Activated CD8-positive, alpha-beta memory T cell treated with anti-CD3 and anti-CD28 coated beads, Interleukin-2, amount 10 ng/mL, durations not matched to agents 7 days and 5 days (primary cell): ENCODE measurements at regions not wholly inside any gene's neighbourhood (a gene's known extent, or its start where the extent isn't known, plus 50 kb on each side); places are given as distances from the start of the nearest gene placed in this dataset.

ENCODE experiments used
- ATAC-seq: fragments of 150-1000 bp; cut with Tn5 transposase; one replicate; pipeline ENCODE4 v1.10.0; 2021; ENCODE audit warnings: moderate library complexity
- CTCF ChIA-PET: fragments of 350-600 bp; sonication (Branson Sonifier 250); formaldehyde crosslinking; loops from one replicate; lab custom pipeline; 2021; ENCODE audit warnings: antibody characterized with exemption; lab: Charles Lee
- DNase-seq: peaks from one replicate; pipeline ENCODE4 v3.0.0-alpha.2; 2020
- H3K27ac Mint-ChIP-seq: one replicate; pipeline ENCODE4 v1.8.0; 2021; ENCODE audit warnings: mild to moderate bottlenecking, mixed read lengths
- H3K27me3 Mint-ChIP-seq: one replicate; pipeline ENCODE4 v1.8.0; 2021; ENCODE audit warnings: mixed read lengths
- H3K36me3 Mint-ChIP-seq: one replicate; pipeline ENCODE4 v1.8.0; 2021; ENCODE audit warnings: mild to moderate bottlenecking, mixed read lengths
- H3K4me1 Mint-ChIP-seq: one replicate; pipeline ENCODE4 v1.8.0; 2021; ENCODE audit warnings: mixed read lengths
- H3K4me3 Mint-ChIP-seq: one replicate; pipeline ENCODE4 v1.8.0; 2021; ENCODE audit warnings: mild to moderate bottlenecking, moderate library complexity, mixed read lengths
- H3K9me3 Mint-ChIP-seq: one replicate; pipeline ENCODE4 v1.8.0; 2022; ENCODE audit warnings: low read depth, mixed read lengths

GRCh38 chr1:184212649-184213314 lies 161.3 kb downstream of the TSEN15 start:
- CTCF ChIA-PET, result interaction anchor here (0.8 to 1.3 kb wide), 2 partner anchors 9 to 136 kb away, joined by 3 read pairs; no protein-coding TSS in a partner anchor
- no peak overlapping the region for H3K4me3 Mint-ChIP-seq
- H3K4me1 Mint-ChIP-seq, result no peaks in the 10 kb centered on the region
- peaks cover 14% of the 10 kb centered on the region for H3K27me3 Mint-ChIP-seq
- H3K36me3 Mint-ChIP-seq, result no peaks in the 10 kb centered on the region
- H3K9me3 Mint-ChIP-seq, result no peaks in the 10 kb centered on the region
- no peak for ATAC-seq
- no peak for DNase-seq
- no peak overlapping the region for H3K27ac Mint-ChIP-seq

- H3K27me3 Mint-ChIP-seq, result peaks cover 8% of the 10 kb centered on the region
- DNase-seq, result no peak
- no peak overlapping the region for H3K4me3 Mint-ChIP-seq
- no peak overlapping the region for H3K27ac Mint-ChIP-seq
- ATAC-seq, result no peak
- no peaks in the 10 kb centered on the region for H3K9me3 Mint-ChIP-seq
- no peaks in the 10 kb centered on the region for H3K36me3 Mint-ChIP-seq
- H3K4me1 Mint-ChIP-seq, result no peaks in the 10 kb centered on the region
- CTCF ChIA-PET, result no interaction called here
Measured at GRCh38 chr1:184214128-184214527, 162.6 kb downstream of the TSEN15 start.

GRCh38 chr1:184215274-184215925 lies 163.9 kb downstream of the TSEN15 start:
- no peaks in the 10 kb centered on the region for H3K9me3 Mint-ChIP-seq
- no peaks in the 10 kb centered on the region for H3K36me3 Mint-ChIP-seq
- H3K27me3 Mint-ChIP-seq, result peaks cover 8% of the 10 kb centered on the region
- DNase-seq, result no peak
- no peaks in the 10 kb centered on the region for H3K4me1 Mint-ChIP-seq
- no peak for ATAC-seq
- CTCF ChIA-PET, result interaction anchor here (1.3 kb wide), 1 partner anchor 19 kb away, joined by 4 read pairs; no protein-coding TSS in a partner anchor
- no peak overlapping the region for H3K4me3 Mint-ChIP-seq
- no peak overlapping the region for H3K27ac Mint-ChIP-seq

GRCh38 chr1:184218458-184219075 lies 167.0 kb downstream of the TSEN15 start:
- no peaks in the 10 kb centered on the region for H3K36me3 Mint-ChIP-seq
- DNase-seq, result no peak
- no peak overlapping the region for H3K27ac Mint-ChIP-seq
- no peak for ATAC-seq
- no peaks in the 10 kb centered on the region for H3K4me1 Mint-ChIP-seq
- H3K27me3 Mint-ChIP-seq, result peaks cover 8% of the 10 kb centered on the region
- H3K4me3 Mint-ChIP-seq, result no peak overlapping the region
- H3K9me3 Mint-ChIP-seq, result no peaks in the 10 kb centered on the region
- CTCF ChIA-PET, result no interaction called here

- Mint-ChIP-seq H3K27ac (no peak overlapping the region), H3K36me3 (no peaks in the 10 kb centered on the region), H3K27me3 (peaks cover 8% of the 10 kb centered on the region), H3K9me3 (no peaks in the 10 kb centered on the region), H3K4me1 (no peaks in the 10 kb centered on the region), H3K4me3 (no peak overlapping the region)
- CTCF ChIA-PET, result no interaction called here
- ATAC-seq (no peak), DNase-seq (no peak)
Measured at GRCh38 chr1:184219414-184219813, 167.4 kb upstream of the C1orf21 start.

- no peaks in the 10 kb centered on the region for H3K4me1 Mint-ChIP-seq
- no peak overlapping the region for H3K27ac Mint-ChIP-seq
- no peak overlapping the region for H3K4me3 Mint-ChIP-seq
- DNase-seq (no peak), ATAC-seq (no peak)
- H3K27me3 Mint-ChIP-seq, result peaks cover 8% of the 10 kb centered on the region
- no peaks in the 10 kb centered on the region for H3K9me3 Mint-ChIP-seq
- CTCF ChIA-PET, result interaction anchor here (1.3 kb wide), 1 partner anchor 255 kb away, joined by 3 read pairs; no protein-coding TSS in a partner anchor
- H3K36me3 Mint-ChIP-seq, result no peaks in the 10 kb centered on the region
Measured at GRCh38 chr1:184219883-184220282, 166.9 kb upstream of the C1orf21 start.

GRCh38 chr1:184221087-184221486 lies 165.7 kb upstream of the C1orf21 start:
- peaks cover 8% of the 10 kb centered on the region for H3K27me3 Mint-ChIP-seq
- H3K9me3 Mint-ChIP-seq, result no peaks in the 10 kb centered on the region
- CTCF ChIA-PET, result interaction anchor here (1.3 to 2.1 kb wide), 4 partner anchors 17 to 566 kb away, joined by 3 to 7 read pairs (median 6); no protein-coding TSS in a partner anchor
- no peak overlapping the region for H3K4me3 Mint-ChIP-seq
- no peaks in the 10 kb centered on the region for H3K4me1 Mint-ChIP-seq
- no peak for DNase-seq
- H3K27ac Mint-ChIP-seq, result no peak overlapping the region
- no peaks in the 10 kb centered on the region for H3K36me3 Mint-ChIP-seq
- ATAC-seq, result no peak

- Mint-ChIP-seq H3K4me1 (no peaks in the 10 kb centered on the region), H3K9me3 (no peaks in the 10 kb centered on the region), H3K27me3 (no peaks in the 10 kb centered on the region), H3K4me3 (no peak overlapping the region), H3K27ac (no peak overlapping the region), H3K36me3 (no peaks in the 10 kb centered on the region)
- DNase-seq (peak; percentile 48), ATAC-seq (no peak)
- CTCF ChIA-PET, result interaction anchor here (0.6 to 2.1 kb wide), 13 partner anchors 11 to 567 kb away, joined by 3 to 22 read pairs (median 4); no protein-coding TSS in a partner anchor
Measured at GRCh38 chr1:184222652-184223052, 164.2 kb upstream of the C1orf21 start.

- H3K27ac Mint-ChIP-seq, result no peak overlapping the region
- CTCF ChIA-PET, result interaction anchor here (0.6 to 2.1 kb wide), 10 partner anchors 14 to 511 kb away, joined by 3 to 22 read pairs (median 4); no protein-coding TSS in a partner anchor
- no peaks in the 10 kb centered on the region for H3K4me1 Mint-ChIP-seq
- no peaks in the 10 kb centered on the region for H3K36me3 Mint-ChIP-seq
- no peaks in the 10 kb centered on the region for H3K27me3 Mint-ChIP-seq
- DNase-seq (no peak), ATAC-seq (no peak)
- no peak overlapping the region for H3K4me3 Mint-ChIP-seq
- H3K9me3 Mint-ChIP-seq, result no peaks in the 10 kb centered on the region
Measured at GRCh38 chr1:184223216-184223615, 163.6 kb upstream of the C1orf21 start.

- Mint-ChIP-seq H3K9me3 (no peaks in the 10 kb centered on the region), H3K4me3 (no peak overlapping the region), H3K27me3 (no peaks in the 10 kb centered on the region), H3K4me1 (no peaks in the 10 kb centered on the region), H3K36me3 (no peaks in the 10 kb centered on the region), H3K27ac (no peak overlapping the region)
- CTCF ChIA-PET, result no interaction called here
- ATAC-seq (no peak), DNase-seq (no peak)
Measured at GRCh38 chr1:184225283-184226099, 161.3 kb upstream of the C1orf21 start.

- CTCF ChIA-PET, result no interaction called here
- H3K36me3 Mint-ChIP-seq, result no peaks in the 10 kb centered on the region
- DNase-seq (no peak), ATAC-seq (no peak)
- no peaks in the 10 kb centered on the region for H3K9me3 Mint-ChIP-seq
- no peak overlapping the region for H3K4me3 Mint-ChIP-seq
- no peaks in the 10 kb centered on the region for H3K4me1 Mint-ChIP-seq
- H3K27me3 Mint-ChIP-seq, result no peaks in the 10 kb centered on the region
- H3K27ac Mint-ChIP-seq, result no peak overlapping the region
Measured at GRCh38 chr1:184226100-184226487, 160.7 kb upstream of the C1orf21 start.

- Mint-ChIP-seq H3K27me3 (peaks cover 9% of the 10 kb centered on the region), H3K4me1 (no peaks in the 10 kb centered on the region), H3K27ac (no peak overlapping the region), H3K9me3 (no peaks in the 10 kb centered on the region), H3K36me3 (no peaks in the 10 kb centered on the region), H3K4me3 (no peak overlapping the region)
- DNase-seq, result no peak
- CTCF ChIA-PET, result no interaction called here
- no peak for ATAC-seq
Measured at GRCh38 chr1:184228558-184228957, 158.3 kb upstream of the C1orf21 start.

GRCh38 chr1:184237588-184237987 lies 149.2 kb upstream of the C1orf21 start:
- no peak overlapping the region for H3K27ac Mint-ChIP-seq
- CTCF ChIA-PET, result interaction anchor here (1.5 kb wide), 1 partner anchor 15 kb away, joined by 5 read pairs; no protein-coding TSS in a partner anchor
- no peaks in the 10 kb centered on the region for H3K36me3 Mint-ChIP-seq
- H3K4me1 Mint-ChIP-seq, result no peaks in the 10 kb centered on the region
- H3K4me3 Mint-ChIP-seq, result no peak overlapping the region
- DNase-seq (no peak), ATAC-seq (no peak)
- H3K9me3 Mint-ChIP-seq, result no peaks in the 10 kb centered on the region
- peaks cover 5% of the 10 kb centered on the region for H3K27me3 Mint-ChIP-seq
